Muscle layer of colon (tissue), 2 donors: ENCODE measurements at regions not wholly inside any gene's neighbourhood (a gene's known extent, or its start where the extent isn't known, plus 50 kb on each side); places are given as distances from the start of the nearest gene placed in this dataset.

Experiments
- H3K27ac ChIP-seq: one replicate; pipeline ENCODE4 v1.7.0; 2013; ENCODE audit warnings: low read depth, mild to moderate bottlenecking, low read length, moderate library complexity
- H3K27me3 ChIP-seq, 2 donors: one replicate each; pipeline ENCODE4 v1.7.0; 2013; ENCODE audit warnings: low read length in 2 of 2, mild to moderate bottlenecking in 2 of 2; ENCODE audit not compliant: insufficient read depth in 2 of 2, control insufficient read depth in 1 of 2
- H3K36me3 ChIP-seq: one replicate; pipeline ENCODE4 v1.7.0; 2013; ENCODE audit warnings: mild to moderate bottlenecking, low read length; ENCODE audit not compliant: insufficient read depth
- H3K4me1 ChIP-seq: one replicate; pipeline ENCODE4 v1.7.0; 2013; ENCODE audit warnings: mild to moderate bottlenecking, low read length; ENCODE audit not compliant: insufficient read depth
- H3K4me3 ChIP-seq, 2 donors: one replicate each; pipeline ENCODE4 v1.7.0; 2013; ENCODE audit warnings: low read length in 2 of 2, low read depth in 1 of 2, mild to moderate bottlenecking in 1 of 2, moderate library complexity in 1 of 2
- H3K9ac ChIP-seq: one replicate; pipeline ENCODE4 v1.7.0; 2013; ENCODE audit warnings: low read length
- H3K9me3 ChIP-seq: one replicate; pipeline ENCODE4 v1.7.0; 2013; ENCODE audit warnings: mild to moderate bottlenecking, low read length
- donor health status: abdominal sarcoma.
- donor health status: Adenocarcinoma of cecum.

DNA sequence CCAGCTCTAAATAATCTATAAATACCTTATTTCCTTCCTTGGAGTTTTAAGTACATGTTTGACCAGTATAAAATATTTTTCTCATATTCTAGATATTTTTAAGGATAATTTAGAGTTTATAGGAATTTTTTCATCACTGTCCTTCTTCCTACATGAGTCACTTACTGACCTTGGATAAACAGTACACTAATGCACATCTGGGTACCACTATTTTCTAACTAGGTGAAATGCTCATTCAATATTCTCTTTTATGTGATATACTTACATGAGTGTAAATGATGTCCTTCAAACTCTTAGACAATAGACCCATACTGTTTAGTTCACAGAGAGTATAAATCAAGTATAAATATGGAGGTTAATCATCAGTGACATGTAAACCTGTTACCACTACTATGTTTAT, 1574.2 kb upstream of the ACVR2A start:
- no peak overlapping the region for H3K27ac ChIP-seq

DNA sequence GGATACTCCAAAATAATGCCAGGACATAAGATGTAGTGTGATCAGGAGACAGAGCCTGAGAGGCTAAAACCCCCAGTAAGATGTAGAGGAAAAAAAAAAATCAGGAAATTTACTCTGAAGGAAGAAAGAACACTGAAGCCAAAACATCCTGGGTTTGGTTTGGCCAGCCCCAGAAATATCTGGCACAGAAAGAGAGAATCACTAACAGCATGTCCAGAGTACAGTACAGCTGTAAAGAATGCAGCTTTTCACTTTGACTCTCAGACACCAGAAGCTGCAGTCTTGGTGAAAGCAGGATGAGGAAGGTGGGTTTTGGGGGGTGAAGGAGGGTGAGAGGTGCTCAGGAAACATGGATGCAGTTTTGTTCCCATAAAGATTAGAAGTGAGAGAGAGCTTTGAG, 1577.7 kb upstream of the ACVR2A start:
- H3K4me3 ChIP-seq = no peak overlapping the region
- no peaks in the 10 kb centered on the region for H3K4me1 ChIP-seq
- no peaks in the 10 kb centered on the region for H3K27me3 ChIP-seq
- H3K9ac ChIP-seq = no peak overlapping the region
- no peaks in the 10 kb centered on the region for H3K36me3 ChIP-seq
- no peak overlapping the region for H3K27ac ChIP-seq
- H3K9me3 ChIP-seq = no peaks in the 10 kb centered on the region

More for the DNA sequence above, 1574.2 kb upstream of the ACVR2A start:
- Histone ChIP-seq H3K9me3 (no peaks in the 10 kb centered on the region), H3K9ac (no peak overlapping the region), H3K36me3 (no peaks in the 10 kb centered on the region), H3K4me1 (no peaks in the 10 kb centered on the region), H3K4me3 (no peak overlapping the region), H3K27me3 (no peaks in the 10 kb centered on the region)

GRCh38 chr2:146265656-146266055, 1579.2 kb upstream of the ACVR2A start:
- no peak overlapping the region for H3K4me3 ChIP-seq
- H3K36me3 ChIP-seq = no peaks in the 10 kb centered on the region
- no peak overlapping the region for H3K27ac ChIP-seq

DNA sequence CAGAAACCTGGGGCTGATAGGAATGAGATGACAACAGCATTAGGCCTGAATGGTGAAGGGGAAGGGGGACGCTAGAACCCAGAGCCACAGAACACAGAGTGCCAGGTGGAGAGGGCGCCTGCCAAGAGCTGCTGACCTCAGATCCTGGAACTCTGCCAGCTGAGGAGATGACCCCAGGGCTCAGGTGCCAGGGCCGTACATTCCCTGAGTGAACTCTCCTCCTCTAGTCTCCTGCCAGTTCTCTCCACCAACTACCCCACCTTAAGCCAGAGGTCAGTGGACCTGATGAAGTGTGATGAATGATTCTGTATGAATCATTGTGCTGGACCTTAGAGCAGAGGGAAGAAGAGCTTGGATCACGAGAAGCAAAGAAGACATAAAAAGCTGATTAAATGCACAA, 1582.2 kb upstream of the ACVR2A start:
- Histone ChIP-seq H3K9ac (no peak overlapping the region), H3K27me3 (no peaks in the 10 kb centered on the region), H3K9me3 (no peaks in the 10 kb centered on the region), H3K4me3 (no peak overlapping the region), H3K4me1 (no peaks in the 10 kb centered on the region), H3K27ac (no peak overlapping the region), H3K36me3 (no peaks in the 10 kb centered on the region)

More at GRCh38 chr2:146265656-146266055, 1579.2 kb upstream of the ACVR2A start:
- Histone ChIP-seq H3K27me3 (no peaks in the 10 kb centered on the region), H3K9ac (no peak overlapping the region), H3K4me1 (no peaks in the 10 kb centered on the region), H3K9me3 (no peaks in the 10 kb centered on the region)

GRCh38 chr2:146260551-146260950, 1584.3 kb upstream of the ACVR2A start:
- H3K27me3 ChIP-seq = no peaks in the 10 kb centered on the region
- no peaks in the 10 kb centered on the region for H3K4me1 ChIP-seq
- H3K36me3 ChIP-seq = no peaks in the 10 kb centered on the region
- no peak overlapping the region for H3K9ac ChIP-seq
- H3K4me3 ChIP-seq = no peak overlapping the region
- H3K9me3 ChIP-seq = no peaks in the 10 kb centered on the region
- H3K27ac ChIP-seq = no peak overlapping the region

DNA sequence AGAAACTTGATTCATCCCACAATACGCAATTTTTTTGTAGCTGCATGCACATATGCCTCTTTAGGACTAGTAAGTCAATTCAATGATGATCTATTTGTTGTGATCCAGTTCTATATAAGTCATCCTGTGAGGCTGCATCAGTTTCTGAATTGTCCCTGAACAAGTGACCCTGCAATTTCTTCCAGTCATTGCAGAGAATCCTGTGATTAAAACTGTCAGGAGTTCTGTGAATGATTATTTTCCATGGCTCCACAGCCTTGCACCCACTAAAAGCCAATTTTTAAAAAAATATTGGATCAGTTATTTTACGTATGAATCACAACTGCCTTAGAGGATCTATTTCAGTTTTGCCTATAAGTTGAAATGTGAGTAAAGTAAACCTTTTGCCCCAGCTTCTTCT, 1585.0 kb upstream of the ACVR2A start:
- no peaks in the 10 kb centered on the region for H3K36me3 ChIP-seq
- H3K27me3 ChIP-seq = no peaks in the 10 kb centered on the region
- no peak overlapping the region for H3K27ac ChIP-seq
- no peaks in the 10 kb centered on the region for H3K4me1 ChIP-seq
- no peak overlapping the region for H3K4me3 ChIP-seq
- H3K9ac ChIP-seq = no peak overlapping the region
- H3K9me3 ChIP-seq = no peaks in the 10 kb centered on the region

DNA sequence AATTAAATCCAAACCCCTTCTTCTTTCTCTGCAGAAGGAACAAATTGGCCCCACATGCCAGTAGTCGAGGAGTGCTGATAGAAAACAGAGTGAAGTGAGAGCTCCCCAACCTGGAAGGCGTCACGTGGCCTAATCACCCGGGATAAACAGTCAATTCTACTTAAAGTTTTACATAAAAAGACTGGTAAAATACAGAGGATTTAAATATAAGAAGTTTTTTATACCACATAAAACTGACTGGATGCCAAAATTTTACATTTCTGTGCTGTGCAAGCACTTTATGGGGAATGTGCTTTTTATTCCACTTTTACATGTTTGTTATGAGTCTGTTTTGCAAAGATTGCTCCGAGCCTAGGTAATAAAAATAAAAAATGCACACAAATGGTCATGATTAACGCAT, 1586.8 kb upstream of the ACVR2A start:
- H3K4me3 ChIP-seq = no peak overlapping the region
- H3K27me3 ChIP-seq = no peaks in the 10 kb centered on the region
- no peak overlapping the region for H3K9ac ChIP-seq
- no peaks in the 10 kb centered on the region for H3K4me1 ChIP-seq
- no peak overlapping the region for H3K27ac ChIP-seq
- no peaks in the 10 kb centered on the region for H3K9me3 ChIP-seq
- no peaks in the 10 kb centered on the region for H3K36me3 ChIP-seq

DNA sequence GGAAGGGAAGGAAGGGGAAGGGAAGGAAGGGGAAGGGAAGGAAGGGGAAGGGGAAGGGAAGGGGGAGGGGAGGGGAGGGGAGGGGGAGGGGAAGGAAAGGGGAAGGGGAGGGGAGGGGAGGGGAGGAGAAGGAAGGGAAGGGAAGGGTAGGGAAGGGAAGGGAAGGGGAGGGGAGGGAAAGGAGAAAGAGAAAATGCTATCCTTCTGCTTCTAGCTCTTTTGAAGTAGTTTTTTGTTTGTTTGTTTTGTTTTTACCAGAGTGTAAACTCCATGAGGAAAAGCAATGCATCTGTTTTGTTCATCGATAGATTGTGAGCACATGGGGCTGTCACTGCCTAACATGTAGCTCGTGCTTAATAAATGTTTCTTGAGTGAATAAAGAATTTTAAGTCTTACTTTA, 1592.7 kb upstream of the ACVR2A start:
- H3K27me3 ChIP-seq = no peaks in the 10 kb centered on the region

DNA sequence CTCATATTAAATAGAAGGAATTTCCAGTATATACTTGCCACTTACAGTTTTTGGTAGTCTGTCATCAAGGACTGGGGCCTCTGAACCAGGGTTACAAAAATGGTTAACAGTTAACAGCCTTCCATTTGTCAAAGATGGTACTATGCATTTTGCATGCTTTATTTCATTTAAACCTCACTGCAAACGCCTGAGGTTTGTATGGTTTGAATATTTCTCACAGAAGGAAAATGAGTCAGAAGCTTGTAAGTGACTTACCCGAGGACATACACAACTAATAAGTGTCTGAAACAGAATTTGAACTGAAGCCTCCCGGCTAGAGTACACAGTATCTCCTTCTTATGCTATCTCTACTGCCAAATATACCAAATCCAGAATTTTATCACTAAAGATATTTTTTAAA, 1593.5 kb upstream of the ACVR2A start:
- H3K27ac ChIP-seq = no peak overlapping the region
- H3K27me3 ChIP-seq = no peaks in the 10 kb centered on the region
- H3K9me3 ChIP-seq = no peaks in the 10 kb centered on the region
- H3K4me3 ChIP-seq = no peak overlapping the region
- no peaks in the 10 kb centered on the region for H3K36me3 ChIP-seq
- no peak overlapping the region for H3K9ac ChIP-seq
- H3K4me1 ChIP-seq = no peaks in the 10 kb centered on the region

More for the DNA sequence above, 1592.7 kb upstream of the ACVR2A start:
- Histone ChIP-seq H3K9ac (no peak overlapping the region), H3K27ac (no peak overlapping the region), H3K4me3 (no peak overlapping the region), H3K4me1 (no peaks in the 10 kb centered on the region), H3K9me3 (no peaks in the 10 kb centered on the region), H3K36me3 (no peaks in the 10 kb centered on the region)

DNA sequence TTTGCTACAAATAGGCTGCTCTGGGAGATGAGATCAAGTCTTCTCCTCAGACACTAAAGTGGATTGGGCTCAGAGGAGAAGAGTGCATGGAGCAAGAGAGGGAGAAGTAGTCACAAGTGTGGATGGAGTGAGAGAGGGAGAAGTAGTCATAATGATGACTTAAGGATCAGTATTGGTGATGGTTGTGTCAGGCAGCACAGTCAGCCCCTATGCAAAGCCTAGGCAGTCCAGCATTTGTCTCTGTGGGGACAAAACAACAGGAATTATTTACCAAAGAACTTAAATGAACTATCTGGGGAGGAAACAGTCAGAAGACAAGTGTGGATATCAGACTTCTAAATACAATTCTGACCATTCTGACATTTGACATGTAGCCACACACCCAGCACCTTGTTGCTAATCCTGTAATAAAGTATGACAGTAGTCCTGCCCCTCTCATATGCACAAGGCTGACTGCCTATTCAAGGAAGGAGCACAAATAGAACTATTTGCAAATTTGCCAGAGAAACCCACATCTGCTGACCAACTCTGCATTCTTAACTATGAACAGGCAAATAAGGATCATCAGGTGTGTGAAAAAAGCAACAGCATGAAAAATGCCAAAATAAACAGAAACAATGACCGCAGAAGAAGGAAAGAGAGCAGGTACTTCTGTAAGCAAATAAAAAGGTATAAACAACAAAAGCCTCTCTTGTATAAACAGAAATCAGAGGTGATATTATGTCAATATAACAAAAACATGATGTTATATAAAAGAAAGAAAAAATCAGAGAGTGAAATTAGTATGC, 1597.9 kb upstream of the ACVR2A start:
- no peaks in the 10 kb centered on the region for H3K9me3 ChIP-seq
- no peaks in the 10 kb centered on the region for H3K4me1 ChIP-seq
- no peak overlapping the region for H3K4me3 ChIP-seq
- H3K27ac ChIP-seq = no peak overlapping the region
- no peaks in the 10 kb centered on the region for H3K36me3 ChIP-seq
- H3K27me3 ChIP-seq = no peaks in the 10 kb centered on the region
- no peak overlapping the region for H3K9ac ChIP-seq

GRCh38 chr2:146246002-146246735, 1598.7 kb upstream of the ACVR2A start:
- Histone ChIP-seq H3K9me3 (no peaks in the 10 kb centered on the region), H3K4me3 (no peak overlapping the region), H3K4me1 (no peaks in the 10 kb centered on the region), H3K36me3 (no peaks in the 10 kb centered on the region), H3K27me3 (no peaks in the 10 kb centered on the region), H3K27ac (no peak overlapping the region), H3K9ac (no peak overlapping the region)

DNA sequence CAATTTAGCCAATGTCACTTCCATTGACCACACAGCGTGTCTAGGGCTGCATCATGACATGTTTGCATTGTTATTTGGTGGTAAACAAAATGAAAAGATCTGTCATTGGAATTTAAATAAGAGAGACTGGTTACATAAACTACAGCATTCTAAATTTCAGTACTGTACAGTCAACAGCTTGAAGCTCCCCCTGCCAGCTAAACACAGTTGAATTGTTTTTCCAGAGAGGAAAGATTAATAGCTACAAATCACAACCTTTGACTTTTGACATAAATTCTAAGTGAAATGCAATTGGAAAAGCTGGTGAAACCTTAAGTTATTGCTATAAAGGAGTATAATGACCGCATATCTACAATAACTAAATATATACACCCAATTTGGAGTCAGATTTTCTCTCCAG, 1600.0 kb upstream of the ACVR2A start:
- Histone ChIP-seq H3K9me3 (no peaks in the 10 kb centered on the region), H3K27me3 (no peaks in the 10 kb centered on the region), H3K9ac (no peak overlapping the region), H3K36me3 (no peaks in the 10 kb centered on the region), H3K4me3 (no peak overlapping the region), H3K27ac (no peak overlapping the region), H3K4me1 (no peaks in the 10 kb centered on the region)
